Hepatocyte (in vitro differentiated cells): ENCODE measurements at regions not wholly inside any gene's neighbourhood (a gene's known extent, or its start where the extent isn't known, plus 50 kb on each side); places are given as distances from the start of the nearest gene placed in this dataset.
"Not testable (repeated sequence)": the region's sequence is repeated elsewhere in the genome, so short reads cannot be mapped to it uniquely, and the experiment has no call there.

ENCODE experiments used
- DNase-seq: peaks from one replicate; pipeline ENCODE4 v3.0.0-alpha.2; 2016; ENCODE audit warnings: low spot score
- H2AFZ ChIP-seq: fragments of 200-600 bp; sonication (generic); 2 replicates; pipeline ENCODE4 v1.6.0; 2016; ENCODE audit warnings: antibody characterized with exemption, mild to moderate bottlenecking
- H3K27ac ChIP-seq: fragments of 200-600 bp; sonication (generic); 2 replicates; pipeline ENCODE4 v1.5.1; 2016; ENCODE audit warnings: mild to moderate bottlenecking
- H3K27me3 ChIP-seq: fragments of 200-600 bp; sonication (generic); 2 replicates; pipeline ENCODE4 v1.6.1; 2016
- H3K36me3 ChIP-seq: fragments of 200-600 bp; sonication (generic); replicated peaks from 2 replicates; pipeline ENCODE4 v1.5.1; 2016; ENCODE audit warnings: low read depth; ENCODE audit not compliant: insufficient read depth
- H3K4me1 ChIP-seq: fragments of 200-600 bp; sonication (generic); 2 replicates; pipeline ENCODE4 v1.5.1; 2016; ENCODE audit warnings: mild to moderate bottlenecking, moderate library complexity; ENCODE audit not compliant: insufficient read depth
- H3K4me2 ChIP-seq: fragments of 200-600 bp; sonication (generic); 2 replicates; pipeline ENCODE4 v1.6.0; 2016
- H3K4me3 ChIP-seq: fragments of 200-600 bp; sonication (generic); 2 replicates; pipeline ENCODE4 v1.5.1; 2016; ENCODE audit warnings: mild to moderate bottlenecking
- H3K79me2 ChIP-seq: fragments of 200-600 bp; sonication (generic); 2 replicates; pipeline ENCODE4 v1.6.0; 2017; ENCODE audit warnings: mild to moderate bottlenecking
- H3K9me2 ChIP-seq: fragments of 200-600 bp; sonication (generic); replicated peaks from 2 replicates; pipeline ENCODE4 v1.6.0; 2017; ENCODE audit warnings: mild to moderate bottlenecking; ENCODE audit not compliant: insufficient read depth
- H3K9me3 ChIP-seq: fragments of 200-600 bp; sonication (generic); 2 replicates; pipeline ENCODE4 v1.5.1; 2016; ENCODE audit warnings: low read depth, mild to moderate bottlenecking
- H4K20me1 ChIP-seq: fragments of 200-600 bp; sonication (generic); 2 replicates; pipeline ENCODE4 v1.6.0; 2016; ENCODE audit warnings: mild to moderate bottlenecking; ENCODE audit not compliant: insufficient read depth, poor library complexity, severe bottlenecking
- EZH2 ChIP-seq: fragments of 200-600 bp; sonication (generic); IDR thresholded peaks from 2 replicates; pipeline ENCODE4 v1.6.1; 2016; ENCODE audit warnings: antibody characterized with exemption, mild to moderate bottlenecking, borderline replicate concordance
- EZH2phosphoT487 ChIP-seq: fragments of 200-600 bp; sonication (generic); IDR thresholded peaks from one replicate; pipeline ENCODE4 v1.6.1; 2018; ENCODE audit warnings: antibody characterized with exemption, mild to moderate bottlenecking, low read depth, moderate library complexity; ENCODE audit not compliant: unreplicated experiment, severe bottlenecking
- WGBS: methylation state at CpG from one replicate; pipeline ENCODE4 v1.1.6; 2016; ENCODE audit warnings: low lambda C conversion rate; ENCODE audit errors: missing lambda C conversion rate; 5-methylcytosine and 5-hydroxymethylcytosine counted together
- TF ChIP-seq, protein P1 (sequence below): fragments of 200-600 bp; sonication (generic); IDR thresholded peaks from 2 replicates; pipeline ENCODE4 v1.5.1; 2016; ENCODE audit warnings: antibody characterized with exemption, mild to moderate bottlenecking; ENCODE audit not compliant: poor library complexity

DNA sequence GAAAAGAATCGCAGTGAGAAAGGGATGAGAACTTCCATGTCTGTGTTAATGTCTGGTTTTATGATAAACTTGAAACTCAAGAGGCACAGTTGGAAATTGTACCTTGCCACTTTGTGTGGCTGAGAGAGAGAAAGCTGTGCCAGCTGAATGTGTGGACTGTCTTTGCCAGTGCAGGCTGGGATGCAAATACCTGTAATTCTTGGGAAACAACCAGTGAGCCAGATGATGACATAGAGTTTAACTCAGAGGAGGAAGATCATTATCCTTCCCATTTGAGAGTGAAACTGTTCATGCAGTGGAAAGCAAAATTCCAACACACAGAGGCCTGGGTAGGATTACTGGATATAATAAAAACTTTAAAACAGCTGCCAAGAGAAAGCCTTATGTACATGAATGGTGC, 141.5 kb upstream of the NPAP1 start:
- not testable (repeated sequence) for H3K4me2 ChIP-seq, H3K36me3 ChIP-seq, H3K4me1 ChIP-seq, DNase-seq, H3K27ac ChIP-seq, H3K9me3 ChIP-seq, H3K9me2 ChIP-seq, H2AFZ ChIP-seq, H3K4me3 ChIP-seq, H3K27me3 ChIP-seq, H3K79me2 ChIP-seq, H4K20me1 ChIP-seq
- WGBS: 75% methylated on average over 1 of the region's 1 CpG

DNA sequence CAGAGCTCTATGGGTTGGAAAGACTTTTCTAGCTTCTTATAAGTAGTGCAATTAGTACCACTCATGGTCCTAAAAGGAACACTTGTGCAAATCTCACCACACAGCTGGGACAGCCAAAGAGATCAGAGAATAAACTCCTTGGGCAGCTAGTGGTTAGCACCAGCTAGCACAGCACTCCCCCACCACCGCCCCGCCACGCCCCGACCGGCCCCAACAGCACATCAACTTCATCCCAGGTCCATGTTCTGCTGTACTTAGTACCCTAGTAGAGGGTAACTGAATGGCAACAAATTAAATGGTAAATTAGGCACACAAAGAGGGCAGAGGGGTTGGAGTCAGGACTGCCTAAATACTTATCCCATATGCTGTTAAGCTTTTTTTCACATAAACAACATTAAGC, 118.3 kb upstream of the NPAP1 start:
- DNase-seq, H3K9me3 ChIP-seq, H3K4me1 ChIP-seq, H3K27ac ChIP-seq, H2AFZ ChIP-seq, H3K36me3 ChIP-seq, H3K4me3 ChIP-seq, H4K20me1 ChIP-seq, H3K79me2 ChIP-seq, H3K9me2 ChIP-seq, H3K27me3 ChIP-seq, H3K4me2 ChIP-seq: not testable (repeated sequence)
- 74% methylated on average over 5 of the region's 5 CpGs for WGBS

GRCh38 chr15:24607636-24608035, 67.9 kb upstream of the NPAP1 start:
- Histone ChIP-seq H2AFZ (no peak overlapping the region), H3K9me3 (no peaks in the 10 kb centered on the region), H3K4me2 (no peak overlapping the region), H3K27ac (no peak overlapping the region), H4K20me1 (no peaks in the 10 kb centered on the region), H3K36me3 (no peaks in the 10 kb centered on the region), H3K4me1 (no peaks in the 10 kb centered on the region), H3K27me3 (no peaks in the 10 kb centered on the region), H3K79me2 (no peaks in the 10 kb centered on the region), H3K4me3 (no peak overlapping the region), H3K9me2 (no peaks in the 10 kb centered on the region)
- TF ChIP-seq, protein P1, sequence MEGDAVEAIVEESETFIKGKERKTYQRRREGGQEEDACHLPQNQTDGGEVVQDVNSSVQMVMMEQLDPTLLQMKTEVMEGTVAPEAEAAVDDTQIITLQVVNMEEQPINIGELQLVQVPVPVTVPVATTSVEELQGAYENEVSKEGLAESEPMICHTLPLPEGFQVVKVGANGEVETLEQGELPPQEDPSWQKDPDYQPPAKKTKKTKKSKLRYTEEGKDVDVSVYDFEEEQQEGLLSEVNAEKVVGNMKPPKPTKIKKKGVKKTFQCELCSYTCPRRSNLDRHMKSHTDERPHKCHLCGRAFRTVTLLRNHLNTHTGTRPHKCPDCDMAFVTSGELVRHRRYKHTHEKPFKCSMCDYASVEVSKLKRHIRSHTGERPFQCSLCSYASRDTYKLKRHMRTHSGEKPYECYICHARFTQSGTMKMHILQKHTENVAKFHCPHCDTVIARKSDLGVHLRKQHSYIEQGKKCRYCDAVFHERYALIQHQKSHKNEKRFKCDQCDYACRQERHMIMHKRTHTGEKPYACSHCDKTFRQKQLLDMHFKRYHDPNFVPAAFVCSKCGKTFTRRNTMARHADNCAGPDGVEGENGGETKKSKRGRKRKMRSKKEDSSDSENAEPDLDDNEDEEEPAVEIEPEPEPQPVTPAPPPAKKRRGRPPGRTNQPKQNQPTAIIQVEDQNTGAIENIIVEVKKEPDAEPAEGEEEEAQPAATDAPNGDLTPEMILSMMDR: no peak
- TF ChIP-seq EZH2 (no peak), EZH2phosphoT487 (no peak)
- DNase-seq: no peak
- WGBS: 67% methylated on average over 4 of the region's 4 CpGs

DNA sequence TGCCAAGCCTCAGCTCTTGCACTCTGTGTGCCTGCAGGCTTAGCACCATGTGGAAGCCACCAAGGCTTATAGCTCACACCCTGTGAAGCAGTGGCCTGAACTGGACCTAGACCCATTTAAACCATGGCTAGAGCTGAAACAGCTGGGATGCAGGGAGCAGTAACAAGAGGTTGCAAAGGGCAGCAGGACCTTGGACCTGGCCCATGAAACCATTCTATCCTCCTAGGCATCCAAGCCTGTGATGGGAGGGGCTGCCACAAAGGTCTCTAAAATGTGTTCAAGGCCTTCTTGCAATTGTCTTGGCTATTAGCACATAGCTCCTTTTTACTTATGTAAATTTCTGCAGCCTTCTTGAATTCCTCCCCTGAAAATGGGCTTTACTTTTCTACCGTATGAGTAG, 57.9 kb upstream of the NPAP1 start:
- Histone ChIP-seq H3K4me1 (no peaks in the 10 kb centered on the region), H3K27ac (no peak overlapping the region), H3K9me2 (no peaks in the 10 kb centered on the region), H3K4me2 (no peak overlapping the region), H3K27me3 (no peaks in the 10 kb centered on the region), H2AFZ (no peak overlapping the region), H3K79me2 (no peaks in the 10 kb centered on the region), H3K4me3 (no peak overlapping the region), H4K20me1 (no peaks in the 10 kb centered on the region), H3K9me3 (no peaks in the 10 kb centered on the region), H3K36me3 (no peaks in the 10 kb centered on the region)
- DNase-seq: no peak
- TF ChIP-seq, protein P1: no peak
- TF ChIP-seq EZH2phosphoT487 (no peak), EZH2 (no peak)
- WGBS: 90% methylated on average over 1 of the region's 1 CpG

- Histone ChIP-seq H3K9me2 (no peaks in the 10 kb centered on the region), H3K4me2 (no peak overlapping the region), H4K20me1 (no peaks in the 10 kb centered on the region), H3K4me3 (no peak overlapping the region), H3K27ac (no peak overlapping the region), H3K4me1 (no peaks in the 10 kb centered on the region), H3K9me3 (no peaks in the 10 kb centered on the region), H3K36me3 (no peaks in the 10 kb centered on the region), H3K27me3 (no peaks in the 10 kb centered on the region), H3K79me2 (no peaks in the 10 kb centered on the region), H2AFZ (no peak overlapping the region)
- no peak for DNase-seq
- TF ChIP-seq, protein P1: no peak
- TF ChIP-seq EZH2 (no peak), EZH2phosphoT487 (no peak)
- WGBS: 82% methylated on average over 3 of the region's 3 CpGs
Observed at GRCh38 chr15:24621630-24622215, 53.9 kb upstream of the NPAP1 start.
